HG03196 (cell line): ENCODE measurements at regions not wholly inside any gene's neighbourhood (a gene's known extent, or its start where the extent isn't known, plus 50 kb on each side); places are given as distances from the start of the nearest gene placed in this dataset.
"Not testable (repeated sequence)": the region's sequence is repeated elsewhere in the genome, so short reads cannot be mapped to it uniquely, and the experiment has no call there.

ENCODE experiments used
- ATAC-seq: cut with Tn5 transposase; IDR thresholded peaks from one replicate; pipeline ENCODE4 v1.9.1; 2021; ENCODE audit not compliant: unreplicated experiment

DNA sequence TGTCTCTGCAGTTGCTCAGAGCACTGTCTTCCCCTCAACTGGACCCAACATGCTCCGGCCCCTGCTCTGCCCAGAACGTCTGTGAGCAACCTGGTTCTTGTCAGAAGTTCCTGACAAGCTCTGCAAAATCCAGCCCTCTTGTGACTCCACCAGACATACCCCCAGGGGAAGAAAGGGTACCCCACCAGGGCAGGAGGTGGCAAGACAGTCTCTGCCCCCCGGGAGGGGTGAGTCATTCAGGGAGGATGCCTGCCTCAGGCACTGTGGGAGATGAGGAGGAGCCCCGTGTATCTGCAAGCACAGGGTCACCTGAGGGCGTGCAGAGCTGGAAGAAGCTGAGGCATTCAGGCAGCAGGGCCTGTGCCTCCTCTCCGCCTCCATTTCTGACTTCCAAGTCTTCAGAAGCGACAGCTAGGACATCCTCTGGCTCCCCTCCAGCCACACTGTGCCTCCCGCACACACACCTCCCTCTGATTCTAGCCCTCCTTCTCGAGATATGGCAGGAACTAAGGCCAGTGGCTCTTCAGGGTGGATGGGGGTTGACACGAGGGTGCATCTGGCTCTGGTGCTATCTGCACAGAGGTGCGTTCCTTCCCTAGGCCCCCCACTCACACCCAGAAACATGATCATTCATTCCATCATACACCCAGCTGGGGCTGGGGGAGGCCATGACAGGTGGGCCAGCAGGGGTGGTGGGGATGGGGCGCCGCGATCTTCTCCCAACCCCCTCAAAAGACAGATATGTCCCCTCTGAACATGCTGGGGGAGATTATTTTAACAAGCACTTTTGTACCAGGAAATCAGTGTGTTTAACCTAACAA lies 222.2 kb downstream of the CYP26B1 start:
- ATAC-seq = no peak

DNA sequence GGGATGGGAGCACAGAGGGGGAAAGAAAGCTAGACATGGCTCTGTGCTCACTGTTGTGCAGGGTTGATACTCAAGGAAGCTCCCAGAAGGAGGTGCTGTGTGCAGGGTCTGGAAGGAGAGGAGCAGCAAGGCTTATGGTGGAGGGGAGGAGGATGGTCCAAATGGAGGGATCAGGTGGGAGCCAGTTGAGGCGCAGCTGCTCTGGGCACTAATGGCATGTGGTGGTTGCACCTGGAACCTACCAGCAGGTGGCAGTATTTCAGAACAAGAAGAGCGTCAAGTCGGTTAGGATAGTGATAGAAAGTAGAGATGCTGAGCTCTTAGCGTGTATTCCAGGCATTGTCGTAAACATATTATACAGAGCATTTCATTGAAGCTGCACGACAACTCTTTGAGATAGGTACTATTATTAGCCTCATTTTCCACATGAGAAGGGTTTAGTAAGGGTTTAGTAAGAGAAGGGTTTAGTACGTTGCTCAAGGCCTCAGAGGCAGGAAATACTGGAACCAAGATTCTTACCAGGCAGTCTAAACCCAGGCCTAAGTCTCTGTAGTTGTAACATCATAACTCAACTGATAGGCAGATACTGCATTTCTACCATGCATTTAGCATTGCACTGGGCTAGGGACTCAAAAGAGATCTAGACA lies 223.7 kb downstream of the CYP26B1 start:
- no peak for ATAC-seq

DNA sequence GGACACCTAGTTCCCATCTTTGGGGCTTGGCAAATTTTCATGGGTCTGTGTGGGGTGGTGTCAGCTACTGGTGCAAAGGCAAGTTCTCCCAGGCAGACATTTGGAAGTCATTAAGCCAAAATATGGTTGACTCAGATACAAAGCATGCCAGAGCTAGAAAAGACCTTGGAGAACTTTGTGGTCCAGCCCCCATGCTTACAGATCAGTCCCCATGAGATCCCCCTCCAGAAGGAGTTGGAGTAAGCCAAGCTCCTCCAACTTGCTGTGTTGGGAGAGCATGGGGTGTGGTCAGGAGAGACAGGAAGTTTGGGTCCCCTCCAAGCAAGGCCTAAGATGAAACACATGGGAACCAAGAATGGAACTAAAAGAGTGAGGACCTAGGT lies 224.5 kb downstream of the CYP26B1 start:
- ATAC-seq = no peak

DNA sequence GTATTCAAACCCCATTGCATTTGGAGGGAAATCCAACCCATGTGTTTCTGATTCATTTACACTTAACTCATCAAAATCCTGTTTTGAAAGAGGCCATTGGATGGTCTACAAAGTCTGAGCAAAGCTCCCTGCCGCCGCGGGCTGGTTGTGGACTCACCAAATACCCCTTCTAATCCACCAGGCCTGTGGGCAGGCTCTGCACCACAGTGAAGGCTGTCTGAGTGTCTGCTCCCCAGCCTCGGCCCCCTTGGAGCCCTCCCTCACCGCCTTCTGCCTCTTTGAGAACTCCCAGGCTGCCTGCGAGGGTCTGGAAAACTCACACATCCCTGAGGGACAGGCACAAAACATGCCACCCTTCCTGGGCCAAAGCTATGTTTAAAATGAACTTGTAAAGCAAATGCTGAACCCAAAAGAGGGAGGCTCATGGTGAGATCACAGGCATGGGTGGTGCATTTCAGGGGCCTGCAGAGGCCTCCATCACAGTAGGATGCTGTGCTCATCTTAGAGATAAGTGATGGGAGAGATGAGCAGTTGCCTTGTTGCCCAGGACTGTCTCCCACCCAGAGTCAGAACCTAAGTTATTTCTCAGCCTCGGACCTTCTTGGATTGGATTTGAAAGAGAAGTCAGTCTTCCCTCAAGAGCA lies 225.0 kb downstream of the CYP26B1 start:
- no peak for ATAC-seq

DNA sequence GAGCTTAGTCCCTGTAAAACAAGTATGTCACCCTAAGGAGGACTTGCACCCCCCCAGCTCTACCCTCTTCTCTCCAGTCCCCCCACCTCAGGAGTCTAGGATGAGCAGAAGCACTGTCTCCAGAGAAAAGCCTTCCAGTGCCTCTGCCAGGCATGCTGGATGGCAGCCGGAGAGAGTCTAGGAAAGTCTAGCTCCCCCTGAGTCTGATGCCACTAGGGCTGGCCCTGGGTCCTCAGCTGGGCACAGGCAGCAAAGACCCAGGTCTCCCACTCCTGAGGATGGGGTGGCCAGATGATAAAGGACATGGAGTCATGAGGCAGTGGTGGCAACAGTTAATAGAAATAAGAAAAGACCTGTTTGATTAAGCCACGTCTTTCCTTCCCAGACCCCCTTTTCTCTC lies 225.6 kb downstream of the CYP26B1 start:
- ATAC-seq = no peak

DNA sequence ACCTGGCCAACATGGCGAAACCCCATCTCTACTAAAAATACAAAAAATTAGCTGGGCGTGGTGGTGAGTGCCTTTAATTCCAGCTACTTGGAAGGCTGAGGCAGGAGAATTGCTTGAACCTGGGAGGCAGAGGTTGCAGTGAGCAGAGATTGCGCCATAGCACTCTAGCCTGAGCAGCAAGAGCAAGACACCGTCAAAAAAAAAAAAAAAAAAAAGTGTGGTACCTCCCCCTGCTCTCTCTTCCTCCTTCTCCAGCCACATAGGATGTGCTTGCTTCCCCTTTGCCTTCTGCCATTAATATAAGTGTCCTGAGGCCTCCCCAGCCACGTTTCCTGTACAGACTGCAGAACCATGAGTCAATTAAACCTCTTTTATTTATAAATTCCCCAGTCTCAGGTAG lies 226.8 kb downstream of the CYP26B1 start:
- ATAC-seq = not testable (repeated sequence)

DNA sequence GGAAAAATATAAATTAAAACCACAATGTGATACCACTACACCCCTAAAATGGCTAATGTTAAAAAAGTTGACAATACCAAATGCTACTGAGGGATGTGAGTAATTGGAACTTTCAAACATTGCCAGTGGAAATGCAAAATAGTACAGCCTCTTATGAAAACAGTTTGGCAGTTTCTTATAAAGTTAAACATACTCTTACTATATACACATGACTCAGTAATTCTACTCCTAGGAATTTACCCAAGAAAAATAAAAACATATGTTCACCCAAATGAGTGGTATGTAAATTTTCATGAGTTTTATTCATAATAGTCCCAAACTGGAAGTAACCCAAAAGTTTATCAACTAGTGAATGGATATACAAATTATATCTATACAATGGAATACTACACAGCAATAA lies 228.0 kb downstream of the CYP26B1 start:
- no peak for ATAC-seq

DNA sequence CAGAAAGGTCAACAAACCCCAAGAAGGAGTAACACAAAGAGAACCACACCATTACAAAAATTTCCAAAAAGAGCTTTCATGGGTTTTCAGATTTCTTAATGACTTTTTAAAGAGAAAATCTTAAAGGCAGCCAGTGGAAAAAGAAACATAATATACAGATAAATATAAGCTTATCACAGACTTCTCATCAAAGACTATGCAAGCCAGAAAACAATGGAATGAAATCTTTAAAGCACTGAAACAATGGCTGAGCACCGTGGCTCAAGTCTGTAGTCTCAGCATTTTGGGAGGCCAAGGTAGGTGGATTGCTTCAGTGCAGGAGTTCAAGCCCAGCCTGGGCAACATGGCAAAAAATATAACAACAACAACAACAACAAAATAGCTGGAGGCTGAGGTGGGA lies 237.4 kb downstream of the CYP26B1 start:
- ATAC-seq = no peak

DNA sequence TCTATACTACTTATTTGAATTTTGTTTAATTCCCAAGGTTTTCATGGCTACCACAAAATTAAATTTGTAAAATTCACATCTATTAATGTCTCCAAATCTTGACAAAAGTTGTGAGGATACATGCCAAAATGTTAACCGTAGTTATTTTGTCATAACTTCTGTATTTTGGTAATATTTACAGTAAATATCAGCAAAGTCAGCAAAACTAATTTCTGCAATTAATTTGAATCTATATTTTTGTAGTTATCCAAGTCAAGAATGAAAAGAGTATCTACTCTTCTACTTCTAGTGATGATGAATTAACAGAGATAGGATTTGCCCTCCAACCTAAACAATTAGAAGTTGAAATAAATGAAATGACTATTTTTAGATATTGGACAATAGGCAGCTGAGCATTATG lies 238.9 kb downstream of the CYP26B1 start:
- ATAC-seq = no peak

DNA sequence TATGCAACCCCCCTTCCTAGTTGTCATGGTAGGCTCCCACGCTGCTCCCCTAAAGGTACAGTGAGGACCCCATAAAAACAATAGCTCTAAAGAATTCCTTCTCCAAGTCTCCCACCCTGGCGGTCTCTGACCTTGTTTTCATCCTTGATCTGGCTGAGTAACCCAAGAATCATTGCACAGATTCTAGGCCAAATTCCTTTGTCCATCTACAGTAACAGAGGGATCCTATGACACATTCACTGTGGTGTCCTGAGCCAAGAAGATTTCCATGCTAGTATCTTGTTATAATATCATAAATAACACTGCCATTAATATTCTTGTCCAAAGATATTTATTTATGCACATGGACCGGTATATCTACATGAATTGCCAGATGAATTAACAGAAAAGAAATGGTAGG lies 240.2 kb downstream of the CYP26B1 start:
- ATAC-seq = no peak

DNA sequence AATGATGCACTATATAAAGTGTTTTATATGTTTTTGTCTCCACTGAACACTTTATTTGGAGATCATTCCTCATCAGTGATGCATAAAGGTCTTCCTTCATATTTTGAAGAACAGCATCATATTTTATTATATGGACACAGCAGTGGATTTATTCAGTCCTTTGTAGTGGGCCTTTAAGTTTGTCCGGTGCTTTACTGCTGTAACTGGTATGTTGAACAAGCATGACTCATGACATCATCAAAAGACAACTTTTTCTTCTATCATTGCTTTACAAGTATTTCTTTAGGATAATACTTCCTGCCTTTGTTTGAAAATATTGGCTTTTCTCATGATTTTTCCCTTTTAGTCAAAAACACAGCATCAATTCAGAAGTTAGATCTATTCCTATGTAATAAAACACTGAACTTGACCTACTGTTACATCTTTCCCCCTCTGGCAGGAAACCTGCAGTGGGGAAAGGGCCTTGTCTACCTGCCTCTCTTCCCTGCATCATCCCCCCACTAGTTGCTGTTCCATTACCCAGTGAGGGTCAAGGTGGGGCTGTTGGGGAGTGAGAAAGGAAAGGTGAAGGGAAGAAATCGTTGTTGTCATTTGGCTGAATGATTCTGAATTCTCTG lies 241.2 kb downstream of the CYP26B1 start:
- ATAC-seq = no peak

DNA sequence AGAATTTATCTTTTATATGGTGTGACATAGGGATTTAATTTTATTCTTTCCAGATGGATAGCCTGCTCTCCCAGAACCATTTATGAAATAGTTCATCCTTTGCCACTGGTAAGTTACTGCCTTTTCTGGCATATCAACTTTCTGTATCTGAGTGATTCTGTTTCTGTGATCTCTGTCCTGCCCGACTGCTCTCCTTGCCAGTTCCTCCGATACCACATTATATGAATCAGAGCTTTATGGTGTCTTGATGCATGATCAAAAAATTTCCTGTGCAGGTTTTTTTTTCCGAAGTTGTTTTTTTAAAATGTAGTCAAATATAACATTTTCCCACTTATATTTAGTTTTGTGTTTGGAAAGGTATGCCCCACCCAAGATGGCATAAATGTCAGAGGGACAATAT lies 242.5 kb downstream of the CYP26B1 start:
- no peak for ATAC-seq

DNA sequence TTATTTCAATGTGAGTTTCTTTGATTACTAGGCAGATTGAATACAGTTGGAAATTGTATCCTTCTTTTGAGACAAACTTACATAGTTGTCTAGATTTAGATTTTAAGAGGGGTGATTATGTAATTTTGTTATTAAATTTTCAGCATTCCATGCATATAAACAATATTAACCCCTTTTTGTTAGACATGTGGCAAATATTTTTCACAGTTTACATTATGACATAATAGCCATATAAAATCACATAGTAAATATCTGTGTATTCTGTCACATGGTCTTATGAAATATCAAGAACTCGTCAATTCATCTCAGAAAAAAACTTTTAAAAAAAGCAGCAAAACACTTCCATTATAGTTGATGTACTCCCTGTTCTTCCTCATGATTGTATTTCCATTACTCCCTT lies 243.8 kb downstream of the CYP26B1 start:
- no peak for ATAC-seq

DNA sequence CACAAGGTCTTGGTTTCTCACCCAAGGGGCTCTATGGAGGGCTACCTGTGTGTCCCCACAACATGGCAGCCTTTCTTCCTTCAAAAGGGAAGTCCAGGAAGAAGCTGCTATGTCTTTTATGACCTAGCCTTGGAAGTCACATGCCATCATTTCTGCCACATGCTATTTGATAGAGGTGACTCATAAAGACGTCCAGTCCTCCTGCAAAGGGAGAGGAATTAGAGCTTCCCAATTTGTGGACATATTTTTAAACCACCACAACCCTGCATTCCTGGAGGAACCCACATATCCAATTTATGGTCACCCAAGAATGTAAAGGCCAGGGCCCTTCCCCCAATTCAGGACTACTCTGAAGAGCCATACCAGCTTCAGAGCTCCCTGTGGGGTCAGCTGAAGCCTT lies 246.2 kb downstream of the CYP26B1 start:
- ATAC-seq = no peak

DNA sequence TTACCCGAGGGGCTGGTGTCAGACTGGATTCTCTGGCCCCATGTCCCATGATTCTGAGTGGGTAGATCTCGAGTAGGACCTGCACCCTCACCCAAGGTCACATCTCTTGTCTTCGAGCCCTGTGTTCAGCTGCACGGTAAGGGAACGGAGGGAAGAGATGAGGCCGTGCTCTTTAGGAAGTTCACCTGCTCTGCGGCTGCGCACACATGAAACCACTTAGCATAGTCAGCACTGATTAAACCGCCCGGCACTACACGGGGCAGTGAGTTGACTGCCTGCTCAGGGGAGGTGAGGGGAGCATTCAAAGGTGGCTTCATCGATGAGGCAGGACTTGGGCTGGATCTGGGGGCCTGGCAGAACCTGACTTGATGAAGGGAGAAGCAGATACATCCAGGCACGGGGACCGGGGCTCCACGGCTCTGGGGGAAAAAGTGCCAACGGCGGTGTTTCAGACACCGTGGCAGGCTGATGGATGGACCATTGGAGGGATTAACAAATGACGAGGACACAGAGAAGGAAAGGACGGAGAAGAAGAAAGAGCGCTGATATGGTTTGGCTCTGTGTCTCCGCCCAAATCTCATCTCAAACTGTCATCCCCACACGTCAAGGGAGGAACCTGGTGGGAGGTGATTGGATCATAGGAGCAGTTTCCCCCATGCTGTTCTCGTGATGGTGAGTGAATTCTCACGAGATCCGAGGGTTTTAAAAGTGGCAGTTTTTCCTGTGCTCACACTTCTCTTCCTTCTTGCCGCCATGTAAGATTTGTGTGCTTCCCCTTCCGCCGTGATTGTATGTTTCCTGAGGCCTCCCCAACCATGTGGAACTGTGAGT lies 248.6 kb downstream of the CYP26B1 start:
- no peak for ATAC-seq

DNA sequence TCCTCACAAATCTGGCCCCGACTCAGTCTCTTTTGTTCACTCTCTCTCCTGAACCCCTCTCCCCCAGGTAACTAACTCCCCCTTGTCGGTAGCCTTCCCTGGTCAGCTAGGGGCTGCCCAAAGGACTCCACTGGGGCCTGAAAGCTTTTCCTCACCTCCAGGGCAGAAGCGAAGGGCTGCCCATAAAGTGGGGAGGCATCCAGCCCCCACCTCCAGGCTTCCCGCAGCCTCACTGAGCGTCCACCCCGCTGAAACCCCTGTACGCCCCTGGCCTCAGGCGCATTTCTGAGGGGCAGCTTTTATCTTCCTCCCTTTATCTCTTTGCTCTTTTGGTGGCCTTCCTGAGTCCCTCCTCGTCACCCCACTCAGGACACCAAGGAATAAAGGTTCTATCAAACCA lies 249.3 kb downstream of the CYP26B1 start:
- no peak for ATAC-seq

DNA sequence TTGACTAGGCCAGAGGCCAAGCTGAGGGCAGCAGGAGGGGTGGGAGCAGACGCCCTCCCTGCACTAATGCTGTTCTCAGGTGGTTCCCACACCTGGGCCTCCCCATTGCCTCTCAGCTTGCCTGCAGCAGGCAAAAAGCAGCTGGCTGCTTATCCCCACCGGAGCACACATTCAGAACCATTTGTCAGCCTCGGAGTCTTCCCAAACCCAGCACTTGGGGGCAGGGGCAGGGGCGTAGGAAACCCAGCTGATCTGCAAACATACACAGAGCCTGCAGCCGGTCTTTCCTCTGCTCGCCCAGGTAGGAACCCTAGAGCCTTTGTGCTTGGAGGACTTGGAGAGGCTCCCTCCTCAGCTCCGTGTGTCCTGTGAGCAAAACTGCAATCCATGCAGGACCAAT lies 249.8 kb downstream of the CYP26B1 start:
- no peak for ATAC-seq

DNA sequence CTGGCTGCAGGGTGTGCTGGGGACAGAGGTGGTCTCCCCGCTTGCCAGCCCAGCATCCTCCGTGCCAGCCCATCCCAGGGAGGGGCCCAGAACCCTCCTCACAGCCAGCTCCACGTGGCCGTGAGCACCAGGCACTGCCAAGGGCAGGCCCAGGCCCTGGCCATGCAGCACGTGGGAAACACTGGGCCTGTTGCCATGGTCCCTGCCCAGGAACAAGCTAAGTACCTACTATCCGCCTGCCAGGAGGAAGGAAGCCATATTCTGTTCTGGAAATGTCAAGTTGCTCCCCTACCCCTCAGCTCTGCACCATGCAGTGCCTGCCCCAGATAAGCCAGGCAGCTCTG lies 250.6 kb downstream of the CYP26B1 start:
- no peak for ATAC-seq

DNA sequence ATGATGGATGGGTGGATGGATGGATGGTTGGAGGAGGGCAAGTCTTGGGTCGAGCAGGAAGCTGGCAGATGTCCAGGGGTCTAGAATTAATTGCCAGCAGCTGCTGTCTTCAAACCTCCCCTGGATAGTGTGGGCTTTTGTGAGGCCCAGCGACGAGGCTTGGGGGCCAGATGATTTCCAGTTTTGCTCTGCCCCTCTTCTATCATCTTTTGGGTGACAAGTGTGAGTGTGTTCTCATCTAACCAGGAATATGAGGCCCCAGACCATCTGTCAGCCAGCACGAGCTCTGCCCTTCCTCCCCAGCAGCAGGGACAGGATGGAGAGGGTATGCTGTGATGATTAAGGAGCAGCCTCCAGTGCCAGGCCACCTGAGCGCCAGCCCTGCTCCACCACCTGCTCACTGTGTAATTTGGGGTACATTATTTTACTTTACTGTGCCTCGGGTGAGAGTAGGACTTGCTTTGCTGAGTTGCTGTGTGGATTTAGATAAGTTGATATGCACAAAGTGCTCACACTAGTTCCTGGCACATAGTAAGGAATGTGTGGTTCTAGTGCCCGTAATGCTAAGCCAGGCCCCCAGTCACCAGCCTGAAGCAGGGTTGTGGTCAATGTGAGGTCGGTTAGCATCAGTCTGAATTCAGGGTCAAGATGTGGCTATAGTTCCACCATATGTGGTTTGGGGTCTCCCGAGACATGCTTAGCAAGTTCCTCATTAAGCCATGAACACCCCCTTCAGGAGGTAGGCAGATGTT lies 251.1 kb downstream of the CYP26B1 start:
- no peak for ATAC-seq
